ENCODE measurements at regions not wholly inside any gene's neighbourhood (a gene's known extent, or its start where the extent isn't known, plus 50 kb on each side); places are given as distances from the start of the nearest gene placed in this dataset.

DNA sequence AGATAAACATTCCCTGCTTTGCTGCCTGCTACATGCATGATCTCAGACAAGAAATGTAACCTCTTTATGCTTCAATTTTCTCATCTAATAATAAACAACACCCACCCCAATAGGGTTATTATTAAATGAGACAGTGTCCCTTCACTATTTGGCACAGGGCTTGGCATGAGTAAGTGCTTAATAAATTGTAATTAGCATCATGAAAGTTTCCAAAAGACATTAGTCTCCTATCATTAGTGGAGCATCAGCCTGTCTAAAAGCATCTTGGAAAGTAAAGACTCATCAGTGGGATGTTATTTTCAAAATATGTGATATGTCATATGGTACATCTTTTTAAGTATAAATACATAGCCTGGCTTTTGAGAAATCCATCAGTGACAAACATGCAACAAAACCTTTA is 275.0 kb downstream of the ZEB2 start:
- no peak for DNase-seq (ENCODE audit: low read depth, low spot score)

DNA sequence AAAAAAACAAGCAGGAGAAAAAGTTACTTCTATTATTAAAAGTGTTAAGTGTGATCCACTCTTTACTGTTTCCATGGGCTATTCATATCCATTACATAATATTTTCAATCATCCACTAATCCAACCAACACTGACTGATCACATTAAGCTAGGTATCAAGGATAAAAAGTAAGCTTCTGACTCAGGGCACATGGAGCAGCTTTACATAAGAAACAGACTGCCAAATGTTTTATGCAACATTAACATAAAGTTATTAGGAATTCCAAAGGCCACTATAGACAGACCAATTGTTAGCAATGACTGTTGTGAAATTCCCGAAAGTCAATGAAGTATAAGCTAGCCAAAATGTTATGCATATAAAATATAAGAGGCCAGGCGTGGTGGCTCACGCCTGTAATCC is 277.6 kb downstream of the ZEB2 start:
- DNase-seq (ENCODE audit: low read depth, low spot score) = no peak

DNA sequence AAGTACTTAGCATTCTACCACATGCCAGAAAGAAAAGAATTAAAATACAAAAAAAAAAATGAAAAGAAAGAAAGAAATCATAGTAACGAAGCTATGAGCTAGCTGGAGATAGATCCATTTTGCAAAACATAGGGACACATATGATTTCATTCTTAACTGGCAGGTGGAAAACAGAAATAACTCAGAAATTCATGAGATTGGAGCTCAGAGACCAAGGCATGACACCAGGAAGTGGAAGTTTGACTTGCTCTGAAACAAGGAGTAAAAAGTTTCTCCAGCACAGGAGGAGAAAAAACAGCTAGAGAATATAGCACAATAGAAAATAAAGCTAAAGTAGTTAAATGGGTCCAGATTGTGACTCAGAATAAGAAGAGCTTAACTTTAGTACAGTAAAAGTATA is 278.1 kb downstream of the ZEB2 start:
- DNase-seq (ENCODE audit: low read depth, low spot score) = no peak

DNA sequence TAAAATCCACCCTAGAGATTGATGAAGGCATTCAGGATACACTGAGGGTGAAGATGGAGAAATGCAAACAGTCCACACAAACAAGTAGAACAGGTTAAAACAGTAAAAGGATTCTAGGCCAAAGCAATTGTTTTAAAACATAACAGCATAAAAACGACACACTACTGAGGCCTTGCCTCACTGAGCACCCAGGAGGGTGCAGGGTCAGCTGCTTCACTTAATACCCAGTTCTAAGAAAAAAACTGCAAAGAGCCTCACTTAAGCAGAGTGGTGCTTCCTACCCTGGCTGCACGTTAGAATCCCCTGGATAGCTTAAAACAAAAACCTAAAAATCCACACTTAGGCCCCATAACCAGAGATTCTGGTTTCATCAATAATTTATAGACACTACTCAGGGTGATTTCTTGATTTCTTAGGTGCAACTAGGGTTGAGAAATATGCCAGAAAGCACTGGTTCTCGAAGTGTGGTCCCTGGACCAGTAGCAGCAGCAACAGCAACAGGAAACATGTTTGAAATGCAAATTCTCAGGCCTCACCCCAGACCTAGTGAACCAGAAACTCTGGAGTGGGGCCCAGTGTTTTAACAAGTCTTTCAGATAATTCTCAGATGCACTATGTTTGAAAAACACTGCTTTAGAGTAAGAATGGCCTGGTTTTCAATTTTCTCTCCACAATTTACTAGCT is 279.1 kb downstream of the ZEB2 start:
- no peak for DNase-seq (ENCODE audit: low read depth, low spot score)

DNA sequence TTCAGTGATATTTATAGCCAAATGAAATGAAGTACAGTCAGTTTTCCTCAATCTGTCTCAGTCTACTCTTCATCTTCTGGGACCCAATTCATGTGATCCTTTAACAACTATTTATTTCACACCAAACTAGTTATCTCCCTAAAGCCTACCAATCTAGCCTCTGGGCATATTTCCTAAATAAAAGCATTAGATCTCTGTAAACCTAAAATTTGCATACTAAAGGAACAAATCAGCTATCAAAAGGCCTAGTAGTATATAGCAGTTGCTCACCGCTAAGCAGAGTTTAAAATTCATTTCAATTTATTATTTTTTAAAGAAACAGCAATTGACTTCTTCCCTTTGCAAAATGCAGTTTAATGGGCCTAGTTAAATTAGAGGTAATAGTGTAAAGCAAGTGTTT is 280.2 kb downstream of the ZEB2 start:
- DNase-seq (ENCODE audit: low read depth, low spot score) = no peak

DNA sequence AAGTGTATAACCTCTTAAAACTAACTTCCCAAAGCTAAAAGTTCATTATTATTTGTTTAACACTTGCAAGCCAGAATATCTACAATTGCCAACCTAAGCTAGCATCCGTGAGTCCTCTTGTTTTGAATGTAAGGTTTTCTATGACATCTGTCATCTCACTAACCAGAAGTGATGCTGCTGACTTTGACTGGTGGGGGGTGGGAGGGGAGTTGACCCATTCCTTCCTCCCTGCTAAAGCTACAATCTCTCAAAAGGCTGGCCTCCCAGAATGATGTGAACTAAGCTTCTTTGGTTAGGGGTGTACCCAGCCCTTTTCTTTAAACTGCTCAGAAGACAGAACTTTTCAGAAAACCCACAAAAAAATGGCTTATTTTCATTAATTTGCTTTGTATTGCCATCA is 280.6 kb downstream of the ZEB2 start:
- DNase-seq (ENCODE audit: low read depth, low spot score) = no peak

DNA sequence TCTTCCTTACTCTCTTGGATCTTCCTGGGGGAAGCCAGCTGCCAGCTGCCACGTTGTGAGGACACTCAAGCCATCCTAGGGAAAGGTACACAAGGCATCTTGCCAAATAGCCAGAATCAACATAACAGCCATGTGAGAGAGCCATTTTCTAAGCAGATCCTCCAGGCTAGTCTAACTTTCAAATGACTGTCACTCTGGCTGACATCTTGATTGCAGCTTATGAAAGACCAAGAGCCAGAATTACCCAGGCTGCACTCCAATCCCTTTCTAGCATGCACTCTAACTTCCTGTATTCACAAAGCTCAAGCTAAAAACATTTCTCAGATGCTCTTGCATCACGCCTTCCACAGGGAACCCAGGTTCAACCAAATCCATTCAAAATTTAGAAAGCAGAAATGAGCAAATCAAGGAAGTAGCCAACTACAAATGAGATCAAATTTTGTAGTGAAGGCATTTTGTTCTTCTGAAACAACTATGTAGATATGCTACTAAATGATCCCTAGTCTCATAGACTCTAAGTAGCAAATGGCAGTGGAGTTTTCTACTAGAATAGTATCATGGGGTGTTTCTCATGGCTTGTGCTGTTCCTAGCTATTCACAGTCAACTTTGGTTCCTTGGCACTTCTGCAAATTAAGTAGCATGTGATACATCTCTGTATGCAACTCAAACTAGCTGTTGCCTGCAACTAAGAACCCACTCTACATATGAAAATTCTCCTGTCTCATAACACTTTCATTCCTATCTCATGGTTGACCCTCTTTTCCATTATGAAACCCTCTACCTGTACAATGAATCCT is 281.9 kb downstream of the ZEB2 start:
- no peak for DNase-seq (ENCODE audit: low read depth, low spot score)

DNA sequence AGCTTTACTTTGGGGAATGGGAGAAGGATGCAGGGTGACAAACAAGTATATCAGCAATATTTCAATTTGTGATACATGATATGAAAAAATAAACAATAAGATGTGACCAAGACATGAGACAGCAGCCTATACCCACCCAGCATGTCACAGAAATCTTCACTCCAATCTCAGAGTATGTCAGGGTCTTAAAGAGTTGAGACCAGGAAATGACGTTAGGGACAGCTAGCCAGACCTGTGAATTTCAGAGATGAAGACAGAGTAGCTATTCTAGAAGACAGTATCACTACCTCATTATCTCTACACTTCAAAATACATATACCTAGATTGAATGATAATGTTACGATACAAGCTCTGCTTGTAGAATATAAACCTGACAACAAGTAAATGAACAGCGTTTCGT is 282.8 kb downstream of the ZEB2 start:
- no peak for DNase-seq (ENCODE audit: low read depth, low spot score)

DNA sequence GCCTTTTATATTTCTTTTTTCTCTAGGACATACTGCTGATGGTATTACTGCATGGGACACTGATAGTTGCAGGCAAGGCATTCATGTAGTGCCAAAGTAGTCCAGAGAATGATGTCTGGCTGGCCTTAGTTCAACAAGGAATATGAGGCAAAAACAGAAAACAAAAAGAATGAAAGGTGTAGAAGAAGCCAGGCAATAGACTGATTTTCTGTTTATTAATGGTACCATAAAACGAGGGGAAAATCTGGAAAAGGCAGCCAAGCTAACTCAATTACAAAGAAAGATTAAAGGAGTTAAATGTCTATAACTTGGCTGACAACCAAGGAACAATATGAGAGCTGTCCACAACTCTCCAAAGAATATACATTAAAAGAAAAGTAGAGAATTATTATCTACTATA is 284.9 kb downstream of the ZEB2 start:
- DNase-seq (ENCODE audit: low read depth, low spot score) = no peak

DNA sequence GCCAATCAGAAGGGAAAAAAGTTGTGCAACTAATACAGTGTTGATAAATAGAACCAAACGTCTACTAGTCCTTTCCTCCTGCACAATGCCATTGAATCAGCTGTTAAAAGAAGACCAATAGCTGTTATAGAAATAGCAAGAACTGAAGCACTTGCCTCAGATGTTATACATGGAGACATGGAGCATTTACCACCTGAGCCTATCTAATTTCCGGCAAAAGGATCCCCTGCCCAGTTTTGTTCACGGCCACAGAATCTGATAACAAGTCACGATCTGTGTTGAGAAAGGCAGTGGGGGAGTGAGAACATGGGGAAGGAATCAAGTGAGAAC is 285.4 kb downstream of the ZEB2 start:
- DNase-seq (ENCODE audit: low read depth, low spot score) = no peak

DNA sequence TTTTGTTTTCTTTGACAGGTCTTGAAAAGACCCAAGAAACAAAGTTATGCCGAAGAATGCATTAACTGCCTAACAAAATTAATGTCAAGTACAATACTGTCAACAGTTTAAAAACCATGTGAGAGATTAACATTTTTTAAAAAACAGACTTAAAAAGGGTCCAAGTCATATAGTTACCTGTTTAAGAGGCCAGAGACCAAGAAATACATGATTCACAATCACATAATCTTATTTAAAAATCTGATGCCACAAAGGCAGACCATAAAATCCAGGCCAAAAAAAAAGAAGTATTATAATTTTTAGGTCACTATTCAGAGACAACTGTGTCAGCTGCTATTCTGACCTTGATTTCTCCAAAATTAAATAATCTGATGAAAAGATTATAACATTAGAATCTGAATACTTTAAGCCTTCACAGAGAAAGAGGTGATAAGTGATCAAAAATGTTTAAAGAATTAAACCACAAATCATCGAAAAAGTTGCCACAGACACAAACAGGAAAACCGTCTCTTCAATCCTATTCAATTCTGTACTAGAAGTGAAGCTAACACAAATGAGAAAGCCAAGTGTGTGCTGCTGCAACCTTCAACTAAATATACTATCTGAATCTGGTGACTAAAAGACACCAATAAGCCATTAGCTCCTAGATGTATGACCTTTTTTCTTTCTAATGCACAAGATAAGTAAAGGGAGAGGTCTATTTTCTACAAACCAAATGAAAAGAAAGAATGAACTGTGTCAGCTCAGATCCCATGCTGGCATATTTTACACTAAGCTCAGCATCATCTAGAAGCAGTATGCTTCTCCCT is 286.0 kb downstream of the ZEB2 start:
- no peak for DNase-seq (ENCODE audit: low read depth, low spot score)

DNA sequence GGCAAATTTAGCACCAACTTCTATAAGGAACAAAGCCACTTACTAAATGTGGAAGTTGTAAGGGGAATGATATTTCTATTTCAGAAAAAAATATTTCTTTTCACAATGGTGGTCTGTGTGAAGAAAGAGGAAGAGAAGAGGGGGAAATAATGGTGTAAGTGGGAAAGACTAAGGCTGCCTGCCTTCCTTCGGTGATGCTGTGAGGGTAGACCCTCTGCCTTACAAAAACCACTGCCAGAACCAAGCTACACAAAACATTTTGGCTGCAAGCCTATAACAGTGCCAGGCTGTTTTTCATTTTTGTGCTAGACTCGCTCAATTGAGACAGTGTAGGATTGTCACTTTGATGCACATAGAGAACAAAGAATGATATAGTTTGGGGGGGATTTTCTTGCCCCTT is 286.6 kb downstream of the ZEB2 start:
- DNase-seq (ENCODE audit: low read depth, low spot score) = no peak

DNA sequence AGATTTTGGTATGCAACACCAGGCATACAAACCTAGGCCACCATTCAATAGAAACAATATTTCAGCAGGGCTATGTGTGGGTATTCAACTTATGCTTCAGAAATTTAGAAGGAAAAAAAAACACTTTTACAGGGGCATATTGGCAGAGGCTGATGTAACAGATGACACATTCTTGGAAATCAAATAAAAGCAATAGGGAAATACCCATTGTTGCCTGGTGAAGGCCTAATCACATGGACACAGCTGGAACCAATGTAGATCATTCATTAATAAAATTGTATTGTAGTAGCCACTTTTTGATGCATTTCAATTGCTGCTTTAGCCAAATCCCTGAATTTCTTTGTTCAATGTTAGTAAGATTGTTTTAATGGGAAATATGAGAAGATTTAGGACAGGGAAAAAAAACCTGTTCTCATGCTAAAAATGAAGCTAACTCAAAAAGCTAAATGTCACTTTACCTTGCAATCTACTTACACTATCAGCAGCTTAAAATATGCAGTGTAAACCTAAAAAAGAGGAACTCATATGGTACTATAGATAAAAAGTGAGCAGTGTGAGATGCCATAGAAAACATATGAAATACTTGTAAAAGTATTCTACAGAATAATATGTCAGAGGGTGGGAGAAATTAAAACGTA is 289.4 kb downstream of the ZEB2 start:
- DNase-seq (ENCODE audit: low read depth, low spot score) = no peak

DNA sequence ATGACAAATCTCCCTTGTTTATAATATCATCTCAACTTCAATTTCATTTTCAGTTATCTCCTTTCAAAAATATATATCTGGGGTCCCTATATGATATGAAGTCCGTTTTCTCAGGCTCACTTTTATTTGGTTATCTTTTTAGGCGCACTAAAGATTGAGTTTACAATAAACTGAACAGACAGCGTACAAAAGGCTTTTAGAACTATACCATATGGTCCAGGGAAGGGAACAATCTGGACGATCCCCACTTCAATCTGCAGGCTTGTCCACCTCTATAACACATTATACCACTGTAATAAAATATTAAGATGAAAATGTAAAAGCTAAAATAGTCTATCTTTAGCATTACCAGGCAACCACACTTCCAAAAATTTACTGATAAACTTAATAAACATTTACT is 289.9 kb downstream of the ZEB2 start:
- no peak for DNase-seq (ENCODE audit: low read depth, low spot score)

DNA sequence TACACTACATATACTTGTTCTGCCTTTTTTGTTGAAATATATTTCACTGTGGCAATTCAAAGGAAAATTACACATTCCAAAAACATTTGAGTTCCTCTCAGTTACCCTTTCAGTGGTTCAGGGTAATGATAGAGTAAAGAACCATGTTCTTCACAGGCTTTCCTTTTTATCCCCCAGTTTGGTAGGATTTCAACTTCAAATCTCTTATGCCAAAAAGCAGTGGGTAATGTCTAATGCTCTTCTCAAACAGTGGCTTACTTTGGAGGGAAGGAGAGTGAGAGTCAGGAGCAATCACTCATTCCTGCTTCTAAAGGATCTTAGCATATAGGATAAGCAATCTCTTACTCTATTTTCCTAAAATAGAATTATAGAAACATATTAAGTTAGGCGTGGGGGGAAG is 290.6 kb downstream of the ZEB2 start:
- no peak for DNase-seq (ENCODE audit: low read depth, low spot score)

DNA sequence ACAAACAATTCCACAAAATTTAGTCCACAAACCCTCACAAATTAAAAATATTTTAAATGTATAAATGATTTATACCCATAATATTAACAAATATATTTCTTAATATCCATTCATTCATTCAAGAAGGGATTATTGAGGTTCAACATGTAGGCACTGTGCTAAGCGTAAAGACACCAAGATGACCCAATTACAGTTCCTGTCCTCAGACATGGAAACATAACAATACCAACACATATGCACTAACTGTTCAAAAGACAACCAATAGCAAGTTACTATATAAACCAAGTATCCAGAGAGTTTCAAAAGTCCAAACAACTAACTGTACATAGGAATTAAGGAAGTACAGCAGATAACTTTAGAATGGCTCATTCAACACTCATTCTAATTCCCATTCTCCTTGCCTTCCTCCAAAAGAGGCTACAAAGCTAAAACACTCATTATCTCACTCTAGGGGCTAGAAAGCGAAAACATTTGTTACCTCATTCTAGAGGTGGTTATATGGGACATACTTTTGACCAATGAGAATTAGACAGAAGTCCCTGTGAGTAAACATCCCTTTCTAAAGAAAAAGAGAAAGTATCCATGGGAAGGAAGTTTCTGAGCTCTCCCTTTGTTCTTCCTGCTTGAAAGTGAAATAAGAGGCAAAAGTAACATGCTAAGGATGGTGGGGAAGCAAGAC is 292.4 kb downstream of the ZEB2 start:
- no peak for DNase-seq (ENCODE audit: low read depth, low spot score)

DNA sequence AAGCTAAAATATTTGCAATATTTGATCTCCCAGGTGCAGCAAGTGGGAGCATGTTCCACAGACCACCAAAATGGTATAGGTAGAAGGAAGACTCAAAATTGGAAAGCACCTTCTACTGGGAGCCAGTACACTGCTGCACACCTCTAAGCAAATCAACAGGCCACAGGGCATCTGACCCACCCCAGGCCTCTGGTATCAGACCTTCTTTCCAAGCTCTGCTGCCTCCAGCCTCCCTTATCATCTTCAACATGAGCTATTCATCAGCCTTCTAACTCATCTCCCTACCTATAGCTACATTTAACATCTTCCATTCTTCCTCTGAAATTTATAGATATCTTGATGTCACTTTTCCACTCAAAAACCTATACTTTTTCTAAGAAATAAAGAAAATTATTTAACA is 294.8 kb downstream of the ZEB2 start:
- DNase-seq (ENCODE audit: low read depth, low spot score) = no peak

DNA sequence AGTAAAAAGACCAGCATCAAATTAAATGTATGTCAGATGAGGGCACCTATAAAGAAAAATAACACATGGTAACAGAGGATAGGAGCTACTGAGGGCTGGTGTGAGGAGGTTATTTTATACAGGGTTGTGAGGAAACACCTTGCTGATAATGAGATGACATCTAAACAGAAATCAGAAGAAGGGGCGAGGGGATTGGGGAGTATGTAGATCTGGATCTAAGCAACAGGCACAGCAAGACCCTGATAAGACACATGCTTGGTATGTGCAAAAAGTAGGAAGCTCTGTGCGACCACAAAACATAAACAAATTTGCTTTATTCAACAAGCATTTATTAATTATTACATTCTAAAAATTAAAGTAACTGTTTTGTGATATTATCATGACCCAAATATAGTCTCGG is 295.4 kb downstream of the ZEB2 start:
- DNase-seq (ENCODE audit: low read depth, low spot score) = no peak

DNA sequence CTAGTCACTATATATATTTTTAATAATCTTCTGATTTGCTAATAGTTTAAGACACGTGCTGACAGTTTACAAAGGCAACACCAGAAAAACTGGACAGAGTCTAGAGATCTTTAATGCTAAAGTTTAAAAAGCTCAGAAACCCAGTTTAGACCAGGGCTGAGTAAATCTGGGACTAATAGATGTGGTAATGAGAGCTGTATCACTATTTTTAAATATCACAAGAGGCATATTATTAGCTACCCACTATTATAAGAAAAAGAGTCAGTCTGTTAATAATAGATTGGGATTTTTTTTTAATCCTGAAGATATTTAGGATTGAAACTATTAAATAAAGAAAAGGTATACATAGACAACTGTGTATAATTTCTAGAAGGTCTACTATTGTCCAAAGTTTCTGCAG is 299.9 kb downstream of the ZEB2 start:
- no peak for DNase-seq (ENCODE audit: low read depth, low spot score)

DNA sequence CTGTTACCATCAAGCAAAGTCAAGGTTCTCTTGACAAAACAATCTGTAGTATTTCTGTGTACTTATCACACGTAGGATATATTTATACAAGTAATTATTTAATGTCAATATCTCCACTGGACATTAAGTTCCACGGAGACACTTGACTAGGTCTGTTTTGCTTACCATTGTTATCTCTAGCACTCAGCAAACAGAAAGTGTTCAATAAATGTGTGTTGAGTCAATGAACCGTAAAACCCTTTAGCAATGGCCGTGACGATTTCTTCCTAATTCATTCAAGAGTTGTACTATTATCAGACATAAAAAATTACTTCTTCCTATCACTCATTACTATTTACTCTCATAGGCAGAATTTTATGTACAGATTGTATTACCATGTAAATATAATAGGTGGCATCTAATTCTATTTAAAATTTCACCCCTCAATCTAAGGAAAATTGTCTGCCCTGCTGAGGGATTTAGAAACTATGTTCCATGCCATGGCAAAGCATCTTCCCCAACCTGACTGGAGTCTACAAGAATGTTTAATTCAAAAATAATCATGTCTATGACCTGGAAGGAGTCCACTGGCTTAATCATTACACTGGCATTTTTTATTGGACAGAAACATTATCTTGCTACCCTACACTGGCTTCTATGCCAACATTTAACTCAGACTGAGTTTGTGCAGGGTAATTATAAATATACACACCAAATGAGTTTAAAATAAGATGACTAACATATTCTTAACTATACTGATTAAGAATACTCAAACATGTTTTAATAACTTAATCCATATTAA is 301.9 kb downstream of the ZEB2 start:
- DNase-seq (ENCODE audit: low read depth, low spot score) = no peak

Measured in pulmonary artery endothelial cell (primary cell).